MM.1S (cell line): ENCODE measurements at regions not wholly inside any gene's neighbourhood (a gene's known extent, or its start where the extent isn't known, plus 50 kb on each side); places are given as distances from the start of the nearest gene placed in this dataset.

Source experiments
- DNase-seq: peaks from one replicate; pipeline ENCODE4 v3.0.0-alpha.2; 2015
- H2AFZ ChIP-seq: fragments of 300-600 bp; sonication (generic); 2 replicates; pipeline ENCODE4 v1.6.0; 2016; ENCODE audit warnings: antibody characterized with exemption, low read length
- H3F3A ChIP-seq: fragments of 300-600 bp; sonication (generic); 2 replicates; pipeline ENCODE4 v1.6.1; 2016; ENCODE audit warnings: mild to moderate bottlenecking, antibody characterized with exemption, low read length, moderate library complexity, mixed read lengths; ENCODE audit not compliant: insufficient read depth
- H3K27ac ChIP-seq: fragments of 300-600 bp; sonication (generic); 2 replicates; pipeline ENCODE4 v1.5.1; 2016; ENCODE audit warnings: mild to moderate bottlenecking, low read length
- H3K27me3 ChIP-seq: fragments of 300-600 bp; sonication (generic); replicated peaks from 2 replicates; pipeline ENCODE4 v1.6.0; 2016; ENCODE audit warnings: low read length; ENCODE audit not compliant: insufficient read depth
- H3K36me3 ChIP-seq: fragments of 300-600 bp; sonication (generic); replicated peaks from 2 replicates; pipeline ENCODE4 v1.6.1; 2016; ENCODE audit warnings: mild to moderate bottlenecking, low read length, mixed read lengths; ENCODE audit not compliant: insufficient read depth
- H3K4me1 ChIP-seq: fragments of 300-600 bp; sonication (generic); 2 replicates; pipeline ENCODE4 v1.6.1; 2016; ENCODE audit warnings: low read length, mixed read lengths
- H3K4me2 ChIP-seq: fragments of 300-600 bp; sonication (generic); 2 replicates; pipeline ENCODE4 v1.6.0; 2016; ENCODE audit warnings: low read depth, low read length
- H3K4me3 ChIP-seq: fragments of 300-600 bp; sonication (generic); 2 replicates; pipeline ENCODE4 v1.5.1; 2016; ENCODE audit warnings: low read length, mixed read lengths
- H3K79me2 ChIP-seq: fragments of 300-600 bp; sonication (generic); 2 replicates; pipeline ENCODE4 v1.6.1; 2016; ENCODE audit warnings: mixed run types, low read length, mixed read lengths
- H3K9ac ChIP-seq: fragments of 300-600 bp; sonication (generic); 2 replicates; pipeline ENCODE4 v1.6.1; 2016; ENCODE audit warnings: low read length, mixed read lengths
- H3K9me2 ChIP-seq: fragments of 300-600 bp; sonication (generic); replicated peaks from 2 replicates; pipeline ENCODE4 v1.6.1; 2016; ENCODE audit warnings: mild to moderate bottlenecking, low read length, mixed read lengths; ENCODE audit not compliant: insufficient read depth
- H3K9me3 ChIP-seq: fragments of 300-600 bp; sonication (generic); replicated peaks from 2 replicates; pipeline ENCODE4 v1.6.1; 2016; ENCODE audit warnings: mild to moderate bottlenecking, low read length, mixed read lengths; ENCODE audit not compliant: insufficient read depth
- H4K20me1 ChIP-seq: fragments of 300-600 bp; sonication (generic); 2 replicates; pipeline ENCODE4 v1.6.1; 2016; ENCODE audit warnings: mild to moderate bottlenecking, low read length, moderate library complexity, mixed read lengths; ENCODE audit not compliant: insufficient read depth
- EZH2 ChIP-seq: fragments of 300-600 bp; sonication (generic); optimal IDR thresholded peaks from 2 replicates; pipeline ENCODE3; 2017; ENCODE audit warnings: low read depth, mild to moderate bottlenecking, antibody characterized with exemption, low read length, mixed read lengths
- EZH2phosphoT487 ChIP-seq: fragments of 300-600 bp; sonication (generic); IDR thresholded peaks from 2 replicates; pipeline ENCODE4 v1.6.1; 2018; ENCODE audit warnings: antibody characterized with exemption, low read length
- TF ChIP-seq, protein P1 (sequence below): fragments of 300-600 bp; sonication (generic); IDR thresholded peaks from 2 replicates; pipeline ENCODE4 v1.5.1; 2016; ENCODE audit warnings: antibody characterized with exemption, low read length, mixed read lengths

DNA sequence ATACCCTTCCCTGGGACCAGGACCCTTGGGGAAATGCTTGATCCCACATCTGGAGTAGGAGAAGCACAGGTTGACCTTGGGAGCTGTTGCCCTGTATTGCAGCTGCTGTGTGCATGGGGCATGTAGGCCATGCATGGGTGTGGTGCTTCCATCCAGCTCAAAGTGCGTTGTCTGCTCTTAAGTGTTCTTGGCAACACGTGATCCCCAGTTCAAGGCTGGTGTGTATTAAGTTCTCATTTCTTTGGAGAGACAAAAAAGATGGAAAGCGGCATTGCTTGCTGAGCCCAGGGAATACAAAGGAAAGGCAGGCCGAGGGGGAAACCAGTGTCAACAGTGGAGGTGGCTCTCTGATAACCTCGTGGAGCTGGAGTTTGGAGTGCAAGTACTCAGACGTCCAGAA, 110.7 kb downstream of the RTP5 start:
- Histone ChIP-seq H3K27me3 (no peaks in the 10 kb centered on the region), H3K9me2 (no peaks in the 10 kb centered on the region), H3K9ac (no peak overlapping the region), H4K20me1 (no peaks in the 10 kb centered on the region), H3K4me2 (no peak overlapping the region), H3K4me1 (no peaks in the 10 kb centered on the region), H3K4me3 (no peak overlapping the region), H2AFZ (no peak overlapping the region), H3K27ac (no peak overlapping the region), H3K9me3 (no peaks in the 10 kb centered on the region), H3K36me3 (no peaks in the 10 kb centered on the region), H3K79me2 (no peaks in the 10 kb centered on the region), H3F3A (no peaks in the 10 kb centered on the region)
- DNase-seq: no peak
- TF ChIP-seq, protein P1, sequence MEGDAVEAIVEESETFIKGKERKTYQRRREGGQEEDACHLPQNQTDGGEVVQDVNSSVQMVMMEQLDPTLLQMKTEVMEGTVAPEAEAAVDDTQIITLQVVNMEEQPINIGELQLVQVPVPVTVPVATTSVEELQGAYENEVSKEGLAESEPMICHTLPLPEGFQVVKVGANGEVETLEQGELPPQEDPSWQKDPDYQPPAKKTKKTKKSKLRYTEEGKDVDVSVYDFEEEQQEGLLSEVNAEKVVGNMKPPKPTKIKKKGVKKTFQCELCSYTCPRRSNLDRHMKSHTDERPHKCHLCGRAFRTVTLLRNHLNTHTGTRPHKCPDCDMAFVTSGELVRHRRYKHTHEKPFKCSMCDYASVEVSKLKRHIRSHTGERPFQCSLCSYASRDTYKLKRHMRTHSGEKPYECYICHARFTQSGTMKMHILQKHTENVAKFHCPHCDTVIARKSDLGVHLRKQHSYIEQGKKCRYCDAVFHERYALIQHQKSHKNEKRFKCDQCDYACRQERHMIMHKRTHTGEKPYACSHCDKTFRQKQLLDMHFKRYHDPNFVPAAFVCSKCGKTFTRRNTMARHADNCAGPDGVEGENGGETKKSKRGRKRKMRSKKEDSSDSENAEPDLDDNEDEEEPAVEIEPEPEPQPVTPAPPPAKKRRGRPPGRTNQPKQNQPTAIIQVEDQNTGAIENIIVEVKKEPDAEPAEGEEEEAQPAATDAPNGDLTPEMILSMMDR: no peak
- TF ChIP-seq EZH2: no peak

DNA sequence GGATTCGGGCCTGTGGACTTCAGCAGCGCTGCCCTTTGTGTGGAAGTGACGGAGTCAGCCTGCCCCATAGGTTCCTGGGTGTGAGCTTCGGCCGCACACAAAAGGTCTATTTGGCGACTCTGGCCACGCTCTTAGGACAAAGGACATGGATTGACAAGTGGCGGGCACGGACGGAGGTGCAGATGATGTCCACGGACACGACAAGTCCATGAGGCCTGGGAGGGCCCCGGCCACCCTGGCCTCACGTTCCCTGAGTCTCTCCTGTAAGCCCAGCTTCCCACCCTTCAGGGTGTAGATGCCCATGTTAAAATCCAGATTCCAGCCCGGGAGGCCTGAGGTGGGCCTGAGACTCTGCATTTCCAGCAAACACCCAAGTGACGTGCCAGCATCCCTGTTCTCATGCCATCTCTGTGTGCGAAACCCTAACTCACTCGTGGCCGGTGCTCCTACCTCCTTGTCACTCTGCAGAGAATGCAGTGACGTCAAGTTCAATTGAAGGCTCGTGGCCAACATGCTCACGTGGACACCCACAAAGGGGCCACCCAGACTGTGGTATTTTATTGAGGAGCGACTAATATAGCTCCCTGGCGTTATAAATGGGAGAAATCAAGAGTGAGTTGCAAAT, 111.7 kb downstream of the RTP5 start:
- Histone ChIP-seq H3K4me1 (no peaks in the 10 kb centered on the region), H3K27me3 (no peaks in the 10 kb centered on the region; the same call in 1 of the 2 replicates), H3K4me3 (no peak overlapping the region), H3K36me3 (no peaks in the 10 kb centered on the region), H3K27ac (no peak overlapping the region), H3F3A (no peaks in the 10 kb centered on the region), H4K20me1 (no peaks in the 10 kb centered on the region), H3K9me2 (no peaks in the 10 kb centered on the region), H3K9me3 (no peaks in the 10 kb centered on the region), H3K4me2 (no peak overlapping the region), H2AFZ (no peak overlapping the region), H3K9ac (no peak overlapping the region), H3K79me2 (no peaks in the 10 kb centered on the region)
- DNase-seq: no peak
- TF ChIP-seq EZH2phosphoT487 (no peak), EZH2 (no peak)
- TF ChIP-seq, protein P1: no peak

DNA sequence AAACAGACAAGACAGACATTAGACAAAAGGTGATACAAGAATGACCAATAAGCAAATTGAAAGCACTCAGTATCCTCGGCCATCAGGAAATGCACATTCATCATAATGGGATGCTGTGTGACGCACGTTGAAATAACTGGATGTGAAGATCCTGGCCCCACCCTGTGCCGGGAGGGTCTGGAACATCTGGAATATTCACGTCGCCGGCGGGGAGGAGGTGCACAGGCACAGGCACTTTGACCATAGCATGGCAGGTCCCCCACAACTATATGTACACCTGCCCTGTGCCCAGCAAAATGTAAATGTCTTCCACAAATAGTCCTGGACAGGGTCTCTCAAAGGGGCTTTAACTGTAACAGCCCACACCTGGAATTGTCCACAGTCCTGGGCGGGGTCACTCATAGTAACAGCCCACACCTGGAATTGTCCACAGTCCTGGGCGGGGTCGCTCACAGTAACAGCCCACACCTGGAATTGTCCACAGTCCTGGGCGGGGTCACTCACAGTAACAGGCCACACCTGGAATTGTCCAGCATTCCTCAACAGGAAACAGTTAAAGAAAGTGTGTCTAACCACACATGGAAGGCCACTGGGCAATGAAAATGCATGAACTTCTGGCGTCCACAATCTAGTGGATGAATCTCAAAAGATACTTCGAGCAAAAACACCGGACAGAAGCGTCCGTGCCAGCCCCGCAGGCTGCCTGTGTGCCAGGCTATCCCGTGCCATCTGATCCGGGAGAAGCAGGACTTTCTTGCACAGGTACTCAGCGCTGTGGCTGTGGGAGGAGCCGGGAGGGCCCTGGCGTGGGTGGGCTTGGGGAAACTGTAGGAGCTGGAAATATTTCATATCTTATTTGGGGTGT, 113.4 kb downstream of the RTP5 start:
- TF ChIP-seq EZH2phosphoT487 (no peak), EZH2 (no peak)
- TF ChIP-seq, protein P1: no peak
- H3F3A ChIP-seq: no peaks in the 10 kb centered on the region

More for the DNA sequence above, 113.4 kb downstream of the RTP5 start:
- H3K9me2 ChIP-seq: no peaks in the 10 kb centered on the region
- no peak for DNase-seq
- no peaks in the 10 kb centered on the region for H3K79me2 ChIP-seq
- H3K4me3 ChIP-seq: no peak overlapping the region
- H3K9ac ChIP-seq: no peak overlapping the region
- no peaks in the 10 kb centered on the region for H3K9me3 ChIP-seq
- H3K36me3 ChIP-seq: no peaks in the 10 kb centered on the region
- no peak overlapping the region for H2AFZ ChIP-seq
- H3K4me2 ChIP-seq: no peak overlapping the region
- H3K4me1 ChIP-seq: no peaks in the 10 kb centered on the region
- H4K20me1 ChIP-seq: no peaks in the 10 kb centered on the region
- H3K27me3 ChIP-seq: no peaks in the 10 kb centered on the region; the same call in 1 of the 2 replicates
- no peak overlapping the region for H3K27ac ChIP-seq
